ENCODE measurements at regions not wholly inside any gene's neighbourhood (a gene's known extent, or its start where the extent isn't known, plus 50 kb on each side); places are given as distances from the start of the nearest gene placed in this dataset.

- H4K20me1 ChIP-seq (replicated peaks; ENCODE audit: control insufficient read depth, extremely low read depth, insufficient read depth, low read length) = no peaks in the 10 kb centered on the region
- no peaks in the 10 kb centered on the region for H3K36me3 ChIP-seq (ENCODE audit: control insufficient read depth in 2 of 2, extremely low read depth in 1 of 2, insufficient read depth in 2 of 2, low read length in 2 of 2)
- no peak for TF ChIP-seq JUN (IDR thresholded peaks at IDR 0.05; ENCODE audit: borderline replicate concordance, insufficient read depth, insufficient read length, low read depth)
- no peak for TF ChIP-seq POLR2AphosphoS5 (IDR thresholded peaks at IDR 0.05; ENCODE audit: insufficient read depth, low read depth, low read length)
- TF ChIP-seq FOS (IDR thresholded peaks at IDR 0.05; ENCODE audit: borderline replicate concordance, insufficient read depth, low read length) = no peak
- no peak for TF ChIP-seq MYC (IDR thresholded peaks at IDR 0.05; ENCODE audit: low read depth, low read length)
- no peak for TF ChIP-seq MAX (IDR thresholded peaks at IDR 0.05; ENCODE audit: insufficient read depth, insufficient read length)
- no peak for TF ChIP-seq EZH2 (IDR thresholded peaks at IDR 0.05; ENCODE audit: borderline replicate concordance, low read depth, low read length, severe bottlenecking)
- TF ChIP-seq POLR2A (IDR thresholded peaks at IDR 0.05; ENCODE audit: low read depth, low read length) = no peak
- TF ChIP-seq CTCF (IDR thresholded peaks at IDR 0.05; ENCODE audit: extremely low read depth in 1 of 2, insufficient read depth in 1 of 2, low read depth in 1 of 2, low read length in 2 of 2) = no peak
- no peak for TF ChIP-seq GATA2 (IDR thresholded peaks at IDR 0.05; ENCODE audit: insufficient read depth, insufficient read length, low read depth, low read length)
- dilution Hi-C loops (cut with MboI; ENCODE audit: extremely low pct_ligation_motif_present, low sequenced_read_pairs) = no loop called here
- intact Hi-C loops (cut with micrococcal nuclease) = no loop called here
- no peaks in the 10 kb centered on the region for H3K79me2 ChIP-seq (ENCODE audit: control insufficient read depth, insufficient read depth, low read length)
- ChIA-PET CTCF (no interaction called here), POLR2A (no interaction called here)
- H2AFZ ChIP-seq (ENCODE audit: low read depth, low read length) = no peak overlapping the region
- H3K9me3 ChIP-seq (replicated peaks; ENCODE audit: control insufficient read depth, insufficient read depth, low read length) = no peaks in the 10 kb centered on the region
- no peak for FAIRE-seq
- H3K4me3 ChIP-seq (replicated peaks in 1 of 3; ENCODE audit: insufficient read depth in 1 of 3, low read depth in 1 of 3, low read length in 3 of 3) = no peak overlapping the region
- H3K27me3 ChIP-seq (ENCODE audit: control insufficient read depth in 2 of 2, insufficient read depth in 2 of 2, low read length in 2 of 2) = peaks cover 37 to 43% of the 10 kb centered on the region in 2 experiments
- H3K4me1 ChIP-seq (ENCODE audit: control insufficient read depth, extremely low read depth, insufficient read depth, low read length) = no peaks in the 10 kb centered on the region
- no peak overlapping the region for H3K27ac ChIP-seq (ENCODE audit: insufficient read depth, low read depth, low read length)
- no TSS peak for BruUV-seq (replicated peaks)
- H3K4me2 ChIP-seq (ENCODE audit: insufficient read depth, low read length) = no peak overlapping the region
- H3K9me1 ChIP-seq (replicated peaks; ENCODE audit: control insufficient read depth, extremely low read depth, insufficient read depth, low read length) = peaks cover 2% of the 10 kb centered on the region
- no peak for DNase-seq (ENCODE audit: low read depth, low spot score)
- H3K9ac ChIP-seq (replicated peaks; ENCODE audit: extremely low read depth, insufficient read depth, low read length) = no peak overlapping the region
These were observed 79.4 kb upstream of the STAM2 start for GRCh38 chr2:152254976-152255375.
